ENCODE measurements at regions not wholly inside any gene's neighbourhood (a gene's known extent, or its start where the extent isn't known, plus 50 kb on each side); places are given as distances from the start of the nearest gene placed in this dataset.
"Not testable (repeated sequence)": the region's sequence is repeated elsewhere in the genome, so short reads cannot be mapped to it uniquely, and the experiment has no call there.

- no peak for DNase-seq (ENCODE audit: low read depth)
Observed at GRCh38 chr4:156173937-156174336, 220.3 kb upstream of the CTSO start.

GRCh38 chr4:156173486-156173885 is 219.8 kb upstream of the CTSO start:
- DNase-seq (ENCODE audit: low read depth), result no peak

DNA sequence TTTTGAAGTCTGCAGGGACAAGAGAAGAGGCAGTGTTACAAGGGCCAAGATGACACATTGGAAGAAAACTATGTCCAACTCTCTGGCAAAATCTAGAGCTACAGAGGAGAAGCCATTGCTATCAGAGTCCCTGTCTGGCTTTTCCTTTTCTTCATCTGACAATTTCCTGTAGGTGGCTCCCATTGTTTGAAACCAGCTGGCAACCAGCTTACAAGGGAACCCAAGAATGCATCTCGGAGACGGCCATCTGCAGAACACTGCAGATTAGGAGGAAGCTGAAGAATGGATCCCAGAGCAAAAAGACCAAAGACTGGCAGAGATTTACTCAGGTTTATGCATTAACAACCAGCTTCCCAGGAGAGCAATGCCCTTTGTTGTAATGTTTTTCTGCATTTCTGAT is 216.2 kb upstream of the CTSO start:
- DNase-seq (ENCODE audit: low read depth), result no peak

DNA sequence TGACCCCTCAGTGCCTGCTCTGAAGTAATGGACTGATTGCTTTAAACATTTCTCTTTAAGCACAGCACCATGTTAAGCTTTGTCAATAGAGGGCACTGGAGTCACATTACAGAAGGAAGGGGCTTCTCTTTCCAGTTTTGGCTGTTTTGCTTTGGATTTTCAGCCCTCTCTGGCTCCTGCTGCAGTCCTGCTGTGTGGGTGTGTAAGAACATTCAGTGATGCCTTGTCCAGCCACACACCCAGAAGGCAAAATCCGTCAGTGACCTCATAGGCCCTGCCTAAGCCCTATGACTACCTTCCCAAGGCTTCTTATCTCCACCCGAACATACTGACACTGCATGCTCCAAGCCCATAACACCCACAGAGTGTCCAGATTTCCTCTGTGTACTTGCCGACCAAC is 215.3 kb upstream of the CTSO start:
- DNase-seq (ENCODE audit: low read depth), result peak; percentile 68

DNA sequence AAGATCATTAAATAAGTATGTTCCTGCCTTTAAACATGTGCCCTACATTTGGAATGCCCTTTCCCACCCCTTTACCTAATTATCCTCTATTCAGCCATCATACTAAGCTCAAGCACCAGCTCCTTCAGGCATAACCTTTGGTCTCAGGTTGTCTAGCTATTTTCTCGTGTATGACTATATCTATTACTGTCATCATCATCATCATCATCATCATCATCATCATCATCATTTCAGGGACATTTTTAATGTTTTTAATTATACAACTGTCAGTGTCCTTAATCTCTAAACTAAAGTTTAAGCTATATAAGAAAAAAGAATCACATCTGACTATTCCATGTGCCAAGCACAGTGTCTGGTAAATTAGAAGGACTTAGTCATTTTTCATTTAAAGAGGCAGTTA is 214.6 kb upstream of the CTSO start:
- DNase-seq (ENCODE audit: low read depth), result no peak

DNA sequence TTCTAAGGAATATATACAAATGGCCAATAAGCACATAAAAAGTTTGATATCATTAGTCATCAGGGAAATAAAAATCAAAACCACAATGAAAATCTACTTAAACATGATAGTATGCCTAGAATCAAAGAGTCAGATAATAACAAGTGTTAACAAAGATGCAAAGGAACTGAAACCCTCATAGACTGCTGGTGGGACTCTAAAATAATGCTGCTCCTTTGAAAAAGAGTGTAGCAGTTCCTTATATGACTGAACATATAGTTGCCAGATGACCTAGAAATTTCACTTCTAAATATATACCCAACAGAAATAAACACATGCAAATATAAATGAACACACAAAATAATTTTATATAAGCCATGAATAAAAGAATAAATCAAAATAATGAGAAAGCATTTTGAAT is 205.1 kb upstream of the CTSO start:
- DNase-seq (ENCODE audit: low read depth), result no peak

- DNase-seq (ENCODE audit: low read depth), result no peak
Observed at GRCh38 chr4:156154978-156155377, 201.3 kb upstream of the CTSO start.

GRCh38 chr4:156146571-156146970 is 192.9 kb upstream of the CTSO start:
- DNase-seq (ENCODE audit: low read depth), result no peak

GRCh38 chr4:156144961-156145360 is 191.3 kb upstream of the CTSO start:
- no peak for DNase-seq (ENCODE audit: low read depth)

DNA sequence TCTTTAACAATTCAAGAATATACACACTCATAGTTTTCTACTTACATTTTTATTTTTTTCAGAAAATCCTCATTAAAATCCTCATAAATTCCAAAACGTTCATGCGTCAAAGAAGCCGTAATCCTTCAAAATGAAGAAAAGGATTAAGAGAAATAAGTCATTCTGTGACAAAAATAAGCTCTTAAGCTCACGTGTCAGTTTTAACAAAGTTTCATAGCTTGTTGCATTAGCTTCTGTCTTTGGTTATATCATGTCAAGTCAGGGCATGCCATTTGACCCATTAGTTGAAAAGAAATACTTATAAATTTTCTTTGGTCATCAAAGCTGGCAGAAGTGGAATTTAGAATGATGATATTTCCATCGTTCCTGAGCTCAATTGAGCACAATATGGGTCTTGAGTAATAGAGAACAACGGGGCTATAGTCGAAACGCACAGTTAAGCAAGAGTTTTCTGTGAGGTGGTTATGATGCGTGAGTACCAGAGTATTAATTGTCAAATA is 185.2 kb upstream of the CTSO start:
- no peak for DNase-seq (ENCODE audit: low read depth)

DNA sequence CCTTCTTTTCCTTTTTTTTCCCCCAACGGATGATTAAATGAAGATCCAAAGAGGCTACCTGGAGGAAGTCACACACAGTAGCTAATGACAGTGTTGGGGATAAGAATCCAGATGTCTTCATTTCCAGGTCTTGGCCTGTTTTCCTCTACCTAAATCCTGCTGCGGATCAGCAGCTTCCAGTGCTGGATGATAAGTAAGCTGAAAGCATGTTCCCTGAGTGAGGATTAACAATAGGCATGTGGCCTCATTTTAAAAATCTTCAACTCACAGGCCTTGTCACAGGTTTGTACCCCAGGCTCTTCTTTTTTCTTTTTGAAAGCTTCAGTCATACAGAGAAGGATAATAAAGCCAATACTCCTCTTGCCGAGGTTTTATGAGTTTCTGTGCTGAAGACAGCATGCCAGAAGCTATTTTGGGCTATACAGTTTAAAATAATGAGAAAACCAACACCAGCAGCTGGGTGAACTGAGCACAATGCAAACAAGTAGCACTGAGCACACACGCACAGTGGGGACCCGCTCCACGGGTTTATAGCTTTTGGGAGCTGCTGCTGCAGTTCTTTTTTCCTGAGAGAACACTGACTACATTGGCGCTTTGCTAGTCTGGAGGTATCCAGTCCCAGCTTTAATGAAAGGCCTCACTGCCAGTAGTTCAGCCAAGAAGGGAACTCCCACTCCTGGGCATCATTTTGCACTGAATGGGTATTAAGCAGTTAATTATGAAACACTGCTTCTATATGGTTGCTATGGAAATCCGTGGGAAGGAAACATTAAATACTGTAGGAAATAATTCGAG is 184.2 kb upstream of the CTSO start:
- no peak for DNase-seq (ENCODE audit: low read depth)

- DNase-seq (ENCODE audit: low read depth), result no peak
Observed at GRCh38 chr4:156132196-156132595, 178.5 kb upstream of the CTSO start.

DNA sequence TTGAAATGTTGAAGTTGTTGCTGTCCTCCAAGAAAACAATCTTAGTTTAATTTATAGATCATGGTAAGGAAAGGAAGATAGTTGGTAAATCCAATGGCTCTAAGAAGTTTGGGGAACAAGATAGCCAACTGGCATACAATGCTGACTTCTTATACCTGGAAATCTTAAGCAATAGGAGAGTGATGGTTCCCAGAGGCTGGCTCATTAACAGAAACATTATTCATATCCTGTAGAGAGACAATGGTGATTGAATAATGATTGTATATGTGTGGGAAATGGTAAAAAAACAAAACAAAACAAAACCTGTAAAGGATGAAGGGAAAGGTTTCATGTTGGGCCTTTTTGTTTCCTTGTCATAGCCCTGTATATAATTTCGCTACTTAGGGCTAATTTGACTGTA is 174.9 kb upstream of the CTSO start:
- no peak for DNase-seq (ENCODE audit: low read depth)

- DNase-seq (ENCODE audit: low read depth), result no peak
Observed at GRCh38 chr4:156118507-156119220, 165.0 kb upstream of the CTSO start.

- DNase-seq (ENCODE audit: low read depth), result no peak
Observed at GRCh38 chr4:156117743-156118142, 164.1 kb upstream of the CTSO start.

DNA sequence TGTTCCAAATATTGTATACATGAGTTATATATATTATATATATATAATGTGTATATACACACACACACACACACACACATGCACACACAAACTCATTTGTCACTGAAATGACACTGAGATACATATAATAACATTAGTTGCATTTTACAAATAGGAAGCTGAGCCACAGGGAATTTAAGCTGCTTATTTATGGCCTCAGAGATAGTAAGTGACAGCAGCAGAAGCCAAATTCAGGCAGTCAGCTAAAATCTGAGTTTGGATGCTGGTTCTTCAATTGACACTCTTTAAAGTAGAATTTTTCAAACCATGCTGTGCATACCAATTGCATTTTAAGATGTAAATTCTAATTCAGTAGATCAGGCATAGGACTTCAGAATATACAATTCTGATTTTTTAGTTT is 163.3 kb upstream of the CTSO start:
- no peak for DNase-seq (ENCODE audit: low read depth)

DNA sequence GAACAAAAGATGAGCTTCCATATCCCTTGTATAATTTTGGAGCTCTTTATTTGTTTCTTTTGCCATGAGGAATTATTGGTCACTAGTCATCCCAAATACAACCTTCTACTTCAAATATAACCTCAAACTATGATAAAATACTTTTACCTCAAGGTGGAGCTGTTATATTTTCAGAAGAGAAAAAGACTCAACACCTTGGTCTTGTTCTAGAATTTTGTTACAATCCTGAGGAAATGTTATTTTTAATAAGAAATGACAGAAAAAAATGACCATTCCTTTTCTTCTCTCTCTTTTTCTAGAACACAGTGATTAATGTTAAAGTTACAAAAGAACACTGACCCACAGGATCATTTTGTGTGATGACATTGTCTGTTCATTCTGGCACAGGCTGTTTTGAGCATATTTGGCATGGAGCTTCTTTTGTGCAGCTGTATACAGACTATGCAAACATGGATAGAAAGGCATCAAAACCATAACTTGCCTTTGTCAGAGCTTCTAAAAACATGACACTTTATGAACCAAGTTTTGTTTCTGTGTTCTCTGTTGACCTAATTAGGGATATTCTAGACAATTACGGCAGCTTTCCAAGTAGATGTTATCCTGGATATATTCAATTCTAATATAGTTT is 159.6 kb upstream of the CTSO start:
- DNase-seq (ENCODE audit: low read depth), result no peak

- DNase-seq (ENCODE audit: low read depth), result no peak
Observed at GRCh38 chr4:156111686-156112085, 158.0 kb upstream of the CTSO start.

- no peak for DNase-seq (ENCODE audit: low read depth)
Observed at GRCh38 chr4:156109943-156110900, 156.6 kb upstream of the CTSO start.

GRCh38 chr4:156109087-156109486 is 155.4 kb upstream of the CTSO start:
- not testable (repeated sequence) for DNase-seq (ENCODE audit: low read depth)

- DNase-seq (ENCODE audit: low read depth), result no peak
Observed at GRCh38 chr4:156103311-156103710, 149.6 kb upstream of the CTSO start.

DNA sequence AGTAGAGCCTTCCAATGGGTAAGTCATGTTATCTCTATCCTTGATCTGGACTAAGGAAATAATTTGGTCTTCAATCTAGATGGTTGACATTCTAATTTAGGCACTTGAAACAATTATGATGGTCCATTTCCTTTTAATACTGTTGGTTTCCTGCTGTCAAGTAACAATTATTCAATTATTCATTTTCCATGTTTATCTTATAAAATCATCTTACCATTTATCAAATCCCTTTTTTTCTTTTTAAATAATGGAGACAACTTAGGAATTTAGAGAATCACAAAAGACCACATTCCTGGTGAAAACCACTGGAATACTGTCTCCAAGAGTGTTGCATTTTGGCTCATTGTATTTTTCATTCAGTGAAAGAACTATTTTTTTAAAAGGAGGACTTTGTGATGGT is 148.7 kb upstream of the CTSO start:
- no peak for DNase-seq (ENCODE audit: low read depth)

All from HS-27A (cell line).